T-helper 9 cell (primary cell): ENCODE measurements at regions not wholly inside any gene's neighbourhood (a gene's known extent, or its start where the extent isn't known, plus 50 kb on each side); places are given as distances from the start of the nearest gene placed in this dataset.

ENCODE experiments used
- DNase-seq: peaks from one replicate; pipeline ENCODE4 v3.0.0-alpha.2; 2020

DNA sequence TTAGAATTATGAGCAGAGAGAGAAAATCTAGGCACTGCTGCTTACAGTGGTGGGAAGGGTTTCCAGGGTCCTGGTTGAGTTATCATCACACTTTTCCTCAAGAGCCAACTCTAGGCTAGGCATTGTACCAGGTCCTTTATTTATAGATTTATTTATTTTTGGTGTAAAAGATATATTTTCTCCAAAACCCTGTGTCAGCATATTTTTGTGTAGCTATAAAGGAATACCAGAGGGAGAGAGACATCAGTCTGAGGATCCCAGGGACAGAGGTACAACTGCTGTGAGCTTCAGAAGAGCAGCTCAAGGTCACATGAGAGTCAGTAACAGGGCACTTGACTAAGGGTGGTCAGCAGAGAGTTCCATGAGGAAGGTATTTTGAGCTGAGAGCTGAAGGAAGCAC lies 159.7 kb downstream of the SLC35B3 start:
- DNase-seq, result no peak

DNA sequence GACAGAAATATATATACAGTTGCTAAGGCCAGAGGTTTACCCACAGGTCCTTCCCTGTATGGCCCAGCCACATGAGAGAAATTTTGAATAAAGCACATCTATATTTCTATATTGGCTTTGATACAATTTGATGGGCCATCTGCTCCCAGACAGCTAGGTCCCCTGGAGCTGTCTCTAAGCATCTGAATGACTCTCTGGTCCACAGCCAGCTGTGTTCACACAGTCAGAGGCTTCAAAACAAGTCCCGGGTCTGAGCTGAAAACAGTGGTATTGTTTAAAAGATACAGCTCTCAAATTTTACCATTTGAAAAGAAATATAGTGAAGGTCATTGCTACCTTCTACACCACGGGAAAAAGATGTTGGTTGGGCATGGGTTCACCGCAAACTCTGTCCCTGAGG lies 161.1 kb downstream of the SLC35B3 start:
- DNase-seq, result no peak

DNA sequence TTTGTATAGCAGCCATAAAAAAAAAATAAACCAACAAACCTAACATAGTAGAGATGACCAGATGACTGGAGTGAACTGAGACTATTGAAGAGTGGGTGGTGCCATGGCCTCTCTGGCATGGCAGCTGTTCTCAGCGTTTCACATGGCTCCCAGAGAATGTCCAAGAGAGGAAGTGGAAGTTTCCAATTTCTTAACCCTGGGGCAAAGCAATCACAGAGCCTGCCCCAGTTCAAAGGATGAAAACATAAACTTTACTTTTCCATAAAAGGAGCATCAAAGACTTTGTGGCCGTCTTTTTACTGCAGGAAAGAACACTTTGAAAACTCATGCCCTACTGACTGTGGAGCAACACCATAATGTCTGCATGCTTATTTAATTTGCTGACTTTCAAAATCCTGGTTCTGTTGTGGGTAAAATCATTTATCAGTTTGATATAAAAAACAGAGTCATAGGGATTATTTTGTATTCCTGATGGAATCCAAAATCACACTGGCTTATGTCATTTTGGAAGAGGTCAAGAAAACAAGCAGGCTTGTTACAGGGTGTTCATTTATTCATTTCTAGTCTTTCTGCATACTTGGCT lies 165.4 kb downstream of the SLC35B3 start:
- DNase-seq, result no peak

- no peak for DNase-seq
Observed at GRCh38 chr6:8269094-8269493, 166.3 kb downstream of the SLC35B3 start.

DNA sequence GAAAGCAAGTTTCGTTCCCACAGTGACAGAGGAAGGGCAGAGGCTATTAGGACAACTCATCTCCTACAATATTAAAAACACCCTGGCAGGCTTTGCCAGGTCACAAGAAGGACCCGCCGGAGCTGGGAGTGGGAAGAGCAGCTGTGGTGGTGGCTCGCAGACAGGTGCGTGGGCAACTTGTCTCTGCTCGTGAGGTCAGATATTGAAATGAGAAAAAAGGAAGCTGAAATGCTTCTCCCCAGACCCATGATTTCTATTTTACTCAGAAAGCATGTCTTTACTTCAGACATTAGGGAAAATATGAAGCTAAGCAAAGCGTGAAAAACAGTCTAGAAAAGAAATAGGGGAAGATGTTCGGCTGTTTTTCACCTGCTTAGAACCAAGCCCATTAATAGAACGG lies 166.3 kb upstream of the EEF1E1 start:
- no peak for DNase-seq

- DNase-seq, result no peak
Observed at GRCh38 chr6:8268156-8268555, 165.8 kb upstream of the EEF1E1 start.

- DNase-seq, result no peak
Observed at GRCh38 chr6:8260610-8261009, 158.3 kb upstream of the EEF1E1 start.

DNA sequence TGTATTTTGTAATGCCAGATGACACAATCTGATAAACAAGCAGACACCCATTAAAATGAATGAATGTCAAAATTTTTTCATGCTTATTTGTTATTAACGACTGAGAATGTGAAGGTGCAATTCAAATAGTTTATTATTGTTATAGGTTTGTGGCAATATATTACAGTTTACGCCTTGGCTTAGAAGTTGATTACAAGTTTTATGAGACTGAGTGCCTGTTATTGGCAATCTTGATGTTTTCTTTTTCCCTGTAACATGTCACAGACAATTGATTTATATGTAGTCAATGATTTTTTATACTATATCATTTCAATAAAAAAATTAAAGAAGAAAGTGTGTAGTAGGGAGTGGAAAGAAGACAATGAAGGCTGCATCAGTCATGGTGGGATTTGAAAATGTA lies 144.1 kb upstream of the EEF1E1 start:
- DNase-seq, result no peak

GRCh38 chr6:8245726-8246125 lies 143.4 kb upstream of the EEF1E1 start:
- no peak for DNase-seq

GRCh38 chr6:8243475-8243874 lies 141.1 kb upstream of the EEF1E1 start:
- no peak for DNase-seq

DNA sequence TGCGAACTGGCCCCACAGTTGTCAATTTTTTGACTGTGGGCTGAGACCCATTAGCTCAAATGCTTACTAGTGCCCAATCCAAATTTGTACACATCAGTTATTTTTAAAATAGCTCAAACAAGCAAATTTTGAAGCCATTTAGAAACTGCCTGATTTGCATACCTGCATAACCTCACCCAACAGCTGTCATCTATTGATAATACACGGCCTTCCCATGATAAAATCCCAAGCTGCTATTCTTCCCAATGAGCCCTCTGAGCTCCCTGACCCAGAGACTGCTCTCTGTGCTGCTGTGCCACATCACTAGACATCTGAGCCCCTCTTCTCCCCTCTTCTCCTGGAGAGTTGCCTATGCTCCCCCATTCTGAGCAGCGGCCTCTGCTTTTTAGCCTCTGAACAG lies 140.5 kb upstream of the EEF1E1 start:
- DNase-seq, result no peak

GRCh38 chr6:8240301-8240700 lies 138.0 kb upstream of the EEF1E1 start:
- DNase-seq, result no peak

DNA sequence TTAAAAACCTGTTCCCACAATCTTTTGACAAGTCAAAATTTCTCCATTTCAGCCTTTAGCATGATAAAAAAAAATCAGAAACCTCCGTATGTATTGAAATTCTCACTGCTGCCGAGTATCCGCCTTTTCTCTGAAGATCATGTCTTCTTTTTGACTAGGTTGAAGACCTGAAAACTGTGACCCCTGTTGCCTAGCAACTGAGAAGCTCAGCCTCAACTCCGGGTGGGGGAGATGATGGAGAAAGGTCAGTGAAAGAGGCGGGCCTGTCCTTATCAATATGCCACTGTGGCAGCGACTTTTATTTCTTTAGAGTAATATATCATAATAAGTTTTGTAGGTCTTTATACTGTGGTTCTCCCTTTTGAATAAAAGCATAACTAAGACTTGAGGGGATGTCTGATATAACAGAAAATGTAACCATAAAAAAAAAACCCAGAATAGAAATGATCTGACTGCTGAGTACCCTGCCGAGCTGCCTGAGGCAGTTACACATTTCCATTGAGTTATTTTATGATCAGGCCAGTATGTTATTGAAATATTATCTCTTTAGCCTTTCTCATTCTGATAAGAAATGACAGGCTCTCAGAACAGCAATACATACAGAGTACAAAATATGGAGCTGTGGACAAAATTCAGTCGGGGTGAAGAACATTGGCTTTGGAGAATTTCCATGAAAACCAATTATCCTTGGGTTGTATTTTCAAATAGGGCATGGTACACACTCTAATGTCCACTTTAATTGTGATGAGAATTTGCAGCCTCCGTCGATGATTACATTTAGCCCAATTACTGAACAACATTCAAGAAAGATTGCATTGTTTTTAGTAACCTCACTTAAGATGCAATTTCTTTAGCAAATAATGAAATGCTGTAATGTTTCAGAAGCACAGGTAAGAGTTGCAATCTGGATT lies 136.7 kb upstream of the EEF1E1 start:
- no peak for DNase-seq

GRCh38 chr6:8237668-8238067 lies 135.3 kb upstream of the EEF1E1 start:
- no peak for DNase-seq

DNA sequence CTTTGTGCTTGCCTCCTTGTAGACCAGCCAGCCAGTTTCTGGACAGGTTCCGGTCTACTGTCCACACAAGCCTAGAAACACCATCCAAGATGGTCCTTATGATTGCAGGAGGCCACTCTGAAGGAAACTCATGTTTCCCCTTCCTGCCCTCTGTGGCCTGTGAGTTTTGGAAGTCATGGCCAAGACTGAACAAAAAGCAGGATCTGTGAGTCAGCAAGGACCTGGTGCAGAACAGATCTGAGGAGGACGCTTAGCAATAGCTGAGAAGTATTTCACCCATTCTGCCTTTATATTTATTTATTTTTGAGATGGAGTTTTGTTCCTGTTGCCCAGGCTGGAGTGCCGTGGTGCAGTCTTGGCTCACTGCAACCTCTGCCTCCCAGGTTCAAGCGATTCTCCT lies 134.6 kb upstream of the EEF1E1 start:
- DNase-seq, result no peak

DNA sequence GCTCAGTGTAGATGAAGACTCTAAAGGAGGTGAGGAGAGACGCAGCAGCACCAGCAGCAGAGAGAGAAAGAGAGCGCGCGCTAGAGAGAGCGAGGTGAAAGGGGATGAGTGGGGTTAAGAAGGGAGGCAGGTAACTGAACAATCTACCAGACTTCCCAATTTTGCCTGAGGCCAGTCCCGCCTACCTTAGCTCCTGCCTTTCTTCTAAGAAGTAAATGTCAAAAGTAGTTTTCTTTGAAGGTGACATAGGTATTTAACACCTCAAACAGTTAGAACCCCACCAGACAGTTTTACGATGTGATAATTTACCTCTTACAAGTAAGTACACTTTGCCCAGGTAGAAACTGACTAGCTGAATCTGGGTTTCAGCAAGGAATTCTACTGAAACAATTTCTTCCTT lies 132.0 kb upstream of the EEF1E1 start:
- no peak for DNase-seq

GRCh38 chr6:8231956-8232355 lies 129.6 kb upstream of the EEF1E1 start:
- no peak for DNase-seq

DNA sequence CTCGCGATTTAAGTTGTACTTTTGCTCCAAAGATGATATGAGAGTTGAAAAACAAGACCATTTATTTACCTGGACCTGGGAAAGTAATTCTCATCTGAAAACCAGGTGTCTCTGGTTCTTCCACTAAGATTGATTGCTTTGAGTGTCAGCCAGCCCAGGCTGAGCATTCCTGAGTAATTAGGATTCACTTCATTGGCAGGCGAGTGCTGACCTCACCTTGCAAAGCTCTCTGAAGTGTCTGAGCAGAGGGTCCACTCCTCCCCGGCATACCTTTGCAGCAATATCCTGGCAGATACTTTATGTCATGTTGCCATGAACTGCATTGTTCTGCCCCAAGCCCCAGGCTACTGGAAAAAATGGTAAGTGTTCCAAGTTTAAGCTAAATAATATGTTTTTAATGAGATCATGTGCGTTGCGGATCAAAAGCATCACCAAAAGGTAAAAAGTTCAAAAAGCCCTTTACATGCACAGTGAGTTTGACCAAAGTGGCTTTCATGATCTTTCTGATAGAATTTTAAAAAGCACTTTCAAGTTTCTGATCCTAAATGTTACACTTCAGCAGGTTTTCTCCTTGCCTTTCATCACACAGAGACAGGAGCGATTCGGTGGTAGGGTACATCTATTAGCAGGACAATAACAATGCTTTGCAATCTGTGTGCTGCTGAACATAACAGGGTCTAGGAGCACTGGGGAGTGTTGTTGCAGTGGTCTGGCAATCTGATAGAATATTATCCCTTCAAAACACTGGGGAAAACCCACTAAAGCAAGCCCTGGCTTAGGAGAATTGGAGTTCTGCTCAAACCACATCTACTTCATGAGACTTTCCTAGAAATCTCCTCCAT lies 127.8 kb upstream of the EEF1E1 start:
- DNase-seq, result no peak

DNA sequence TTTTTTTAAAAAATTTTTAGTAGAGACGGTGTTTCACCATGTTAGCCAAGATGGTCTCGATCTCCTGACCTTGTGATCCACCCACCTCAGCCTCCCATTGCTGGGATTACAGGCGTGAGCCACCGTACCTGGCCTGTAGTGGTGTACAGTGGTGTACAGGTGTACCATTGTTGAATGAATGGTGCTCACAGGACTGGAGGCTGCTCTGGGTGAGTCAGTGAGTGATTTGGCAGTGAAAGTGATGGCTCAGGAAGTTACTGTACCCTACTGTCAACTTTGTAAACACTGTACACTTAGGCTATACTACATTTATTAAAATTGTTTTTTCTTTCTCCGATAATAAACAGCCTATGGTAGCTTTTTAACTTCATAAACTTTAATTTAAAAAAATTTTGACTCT lies 122.8 kb upstream of the EEF1E1 start:
- no peak for DNase-seq

GRCh38 chr6:8223678-8224077 lies 121.3 kb upstream of the EEF1E1 start:
- DNase-seq, result no peak

GRCh38 chr6:8219352-8219943 lies 117.1 kb upstream of the EEF1E1 start:
- peak; percentile 8 for DNase-seq

DNA sequence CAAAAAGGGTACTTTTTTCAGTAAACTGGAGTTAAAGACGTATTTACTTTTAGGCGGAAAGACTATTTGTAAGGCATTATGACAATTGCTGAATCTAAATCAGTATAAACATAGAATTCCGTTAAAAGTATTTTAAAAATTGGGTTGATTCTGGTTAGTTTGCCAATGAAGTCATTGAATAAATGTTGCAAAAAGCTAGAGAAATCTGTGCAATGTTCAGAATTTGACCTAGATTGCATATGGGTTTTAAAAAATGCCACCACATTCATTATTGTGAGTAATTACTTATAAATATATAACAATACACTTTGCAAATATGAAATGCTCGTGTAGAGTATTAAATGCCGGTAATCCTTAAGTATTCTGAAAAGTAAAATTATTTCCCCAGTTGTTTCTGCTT lies 116.5 kb upstream of the EEF1E1 start:
- DNase-seq, result no peak

DNA sequence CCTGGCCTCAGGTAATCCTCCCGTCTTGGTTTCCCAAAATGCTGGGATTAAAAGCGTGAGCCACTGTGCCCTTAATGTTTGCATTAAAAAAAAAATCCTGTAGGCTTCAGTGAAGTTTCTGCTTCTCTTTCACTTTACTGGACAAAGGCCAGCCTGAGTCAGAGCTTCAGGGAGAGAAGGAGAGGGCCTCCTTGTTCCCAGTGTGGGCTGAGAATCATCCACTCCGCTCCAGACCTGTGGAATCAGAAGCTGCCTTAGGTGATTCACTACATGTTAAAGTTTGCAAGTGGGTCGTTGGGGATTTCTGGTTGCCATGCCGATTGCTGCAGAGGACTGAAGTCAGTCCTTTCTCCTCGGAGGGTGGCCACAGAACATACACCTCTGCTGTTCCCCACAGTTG lies 113.3 kb upstream of the EEF1E1 start:
- DNase-seq, result no peak
